AG08396 (cell line): ENCODE measurements at regions not wholly inside any gene's neighbourhood (a gene's known extent, or its start where the extent isn't known, plus 50 kb on each side); places are given as distances from the start of the nearest gene placed in this dataset.

Source experiments
- DNase-seq: peaks from one replicate; pipeline ENCODE4 v3.0.0; 2012; ENCODE audit warnings: low spot score, mixed read lengths

DNA sequence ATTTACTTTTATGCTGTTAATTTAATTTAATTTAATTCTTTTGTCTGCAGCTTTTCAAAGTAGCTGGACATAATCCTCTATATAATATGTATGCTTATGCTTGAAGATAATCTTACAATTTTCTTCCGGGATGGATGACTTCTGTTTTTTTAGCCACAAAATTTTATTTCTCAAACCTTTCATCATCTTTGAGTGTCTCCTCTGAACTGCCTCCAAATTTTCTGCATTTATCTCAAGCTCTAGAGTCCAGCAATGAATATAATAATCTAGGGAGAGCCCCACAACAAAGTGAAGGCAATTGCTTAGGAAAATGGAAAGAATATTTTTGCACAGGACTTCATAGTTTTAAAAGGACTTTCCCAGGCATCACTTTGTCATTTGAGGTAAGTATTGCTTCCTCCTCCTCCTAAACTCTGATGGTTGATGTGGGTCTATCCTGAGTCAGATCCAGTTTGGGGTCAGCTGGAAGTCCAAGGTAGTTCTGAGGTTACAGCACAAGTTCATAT is 53.7 kb upstream of the FAM3C start:
- no peak for DNase-seq

- peak; percentile 12 for DNase-seq
Observed at GRCh38 chr7:121449329-121449728, 53.2 kb upstream of the FAM3C start.

DNA sequence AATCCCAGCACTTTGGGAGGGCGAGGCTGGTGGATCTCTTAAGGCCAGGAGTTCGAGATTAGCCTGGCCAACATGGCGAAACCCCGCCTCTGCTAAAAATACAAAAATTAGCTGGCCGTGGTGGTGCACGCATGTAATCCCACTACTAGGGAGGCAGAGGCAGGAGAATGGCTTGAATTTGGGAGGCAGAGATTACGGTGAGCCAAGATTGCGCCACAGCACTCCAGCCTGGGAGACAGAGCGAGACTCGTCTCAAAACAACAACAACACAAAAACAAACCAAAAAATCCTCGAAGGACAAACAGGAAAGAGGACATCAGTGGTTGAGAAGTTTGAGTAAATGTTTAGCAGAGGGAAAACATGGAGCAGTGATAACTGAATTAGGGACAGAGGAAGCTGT is 52.3 kb upstream of the FAM3C start:
- no peak for DNase-seq

- DNase-seq, result no peak
Observed at GRCh38 chr7:121447911-121448300, 51.8 kb upstream of the FAM3C start.

DNA sequence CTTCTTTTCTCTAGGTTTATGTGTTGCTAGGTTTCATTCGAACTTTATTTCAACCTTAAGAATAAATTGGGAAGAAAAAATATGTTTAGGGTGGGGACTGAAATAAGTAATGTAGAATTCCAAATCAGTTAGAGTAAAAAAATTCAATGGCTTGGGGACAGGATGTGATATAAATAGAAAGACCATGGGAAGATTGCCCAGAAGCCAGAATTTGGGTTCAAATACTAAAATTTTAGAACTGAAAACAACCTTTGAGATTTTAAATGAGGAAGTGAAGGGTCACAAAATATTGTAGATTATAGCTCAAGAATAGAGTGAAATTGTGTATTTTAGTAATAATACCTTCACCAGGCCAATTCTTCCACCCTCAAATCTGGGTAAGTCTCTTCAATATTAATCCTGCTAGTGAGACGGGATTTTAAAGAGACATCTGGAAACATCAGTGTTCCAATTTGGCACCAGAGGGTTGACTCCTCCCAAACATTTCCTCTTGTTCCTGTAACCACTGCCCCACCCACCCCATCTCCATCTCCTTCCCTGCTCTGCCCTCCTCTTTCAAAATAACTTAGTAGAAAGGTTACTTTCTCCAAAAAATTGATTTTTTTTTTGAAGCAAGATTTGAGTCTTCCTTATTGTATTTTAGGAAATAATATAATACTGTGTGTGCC is 51.3 kb upstream of the FAM3C start:
- DNase-seq, result no peak

DNA sequence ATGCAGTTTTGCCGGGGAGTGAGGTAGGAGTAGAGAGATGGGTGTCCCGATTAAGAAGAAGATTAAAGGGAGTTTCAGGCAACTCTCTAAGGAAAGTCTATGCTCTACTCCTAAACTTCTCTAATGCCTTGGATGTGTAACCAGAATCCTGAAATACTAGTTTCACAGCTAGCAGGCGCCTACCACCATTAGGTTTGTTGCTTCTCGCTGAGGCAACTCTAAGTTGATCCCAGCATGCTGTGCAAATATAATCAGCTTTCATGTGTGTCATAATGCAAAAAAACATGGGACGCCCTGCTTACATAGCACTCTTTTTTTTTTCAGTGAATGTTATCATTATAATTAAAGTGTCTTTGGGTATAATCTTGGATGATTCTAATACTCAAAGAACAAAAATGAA is 50.4 kb upstream of the FAM3C start:
- DNase-seq, result no peak
